ENCODE measurements at regions not wholly inside any gene's neighbourhood (a gene's known extent, or its start where the extent isn't known, plus 50 kb on each side); places are given as distances from the start of the nearest gene placed in this dataset.

- TF ChIP-seq, protein P1, sequence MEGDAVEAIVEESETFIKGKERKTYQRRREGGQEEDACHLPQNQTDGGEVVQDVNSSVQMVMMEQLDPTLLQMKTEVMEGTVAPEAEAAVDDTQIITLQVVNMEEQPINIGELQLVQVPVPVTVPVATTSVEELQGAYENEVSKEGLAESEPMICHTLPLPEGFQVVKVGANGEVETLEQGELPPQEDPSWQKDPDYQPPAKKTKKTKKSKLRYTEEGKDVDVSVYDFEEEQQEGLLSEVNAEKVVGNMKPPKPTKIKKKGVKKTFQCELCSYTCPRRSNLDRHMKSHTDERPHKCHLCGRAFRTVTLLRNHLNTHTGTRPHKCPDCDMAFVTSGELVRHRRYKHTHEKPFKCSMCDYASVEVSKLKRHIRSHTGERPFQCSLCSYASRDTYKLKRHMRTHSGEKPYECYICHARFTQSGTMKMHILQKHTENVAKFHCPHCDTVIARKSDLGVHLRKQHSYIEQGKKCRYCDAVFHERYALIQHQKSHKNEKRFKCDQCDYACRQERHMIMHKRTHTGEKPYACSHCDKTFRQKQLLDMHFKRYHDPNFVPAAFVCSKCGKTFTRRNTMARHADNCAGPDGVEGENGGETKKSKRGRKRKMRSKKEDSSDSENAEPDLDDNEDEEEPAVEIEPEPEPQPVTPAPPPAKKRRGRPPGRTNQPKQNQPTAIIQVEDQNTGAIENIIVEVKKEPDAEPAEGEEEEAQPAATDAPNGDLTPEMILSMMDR (IDR thresholded peaks at IDR 0.05; ENCODE audit: insufficient read depth, low read length): no peak
- no peak for TF ChIP-seq REST (IDR thresholded peaks at IDR 0.05; ENCODE audit: insufficient replicate concordance, low read depth)
- no peak for TF ChIP-seq SPI1 (IDR thresholded peaks at IDR 0.05; ENCODE audit: borderline replicate concordance, low read depth)
These were observed 381.1 kb downstream of the MAN2A1 start for GRCh38 chr5:110070836-110071235.
